Activated CD4-positive, alpha-beta T cell treated with anti-CD3 and anti-CD28 coated beads, Interleukin-2, amount 50 U/mL, for 16 hours (primary cell): ENCODE measurements at regions not wholly inside any gene's neighbourhood (a gene's known extent, or its start where the extent isn't known, plus 50 kb on each side); places are given as distances from the start of the nearest gene placed in this dataset.
"Not testable (repeated sequence)": the region's sequence is repeated elsewhere in the genome, so short reads cannot be mapped to it uniquely, and the experiment has no call there.

Experiments used
- DNase-seq: peaks from one replicate; pipeline ENCODE4 v3.0.0-alpha.2; 2020

GRCh38 chr12:47408171-47408871 lies 297.5 kb downstream of the RPAP3 start:
- no peak for DNase-seq

DNA sequence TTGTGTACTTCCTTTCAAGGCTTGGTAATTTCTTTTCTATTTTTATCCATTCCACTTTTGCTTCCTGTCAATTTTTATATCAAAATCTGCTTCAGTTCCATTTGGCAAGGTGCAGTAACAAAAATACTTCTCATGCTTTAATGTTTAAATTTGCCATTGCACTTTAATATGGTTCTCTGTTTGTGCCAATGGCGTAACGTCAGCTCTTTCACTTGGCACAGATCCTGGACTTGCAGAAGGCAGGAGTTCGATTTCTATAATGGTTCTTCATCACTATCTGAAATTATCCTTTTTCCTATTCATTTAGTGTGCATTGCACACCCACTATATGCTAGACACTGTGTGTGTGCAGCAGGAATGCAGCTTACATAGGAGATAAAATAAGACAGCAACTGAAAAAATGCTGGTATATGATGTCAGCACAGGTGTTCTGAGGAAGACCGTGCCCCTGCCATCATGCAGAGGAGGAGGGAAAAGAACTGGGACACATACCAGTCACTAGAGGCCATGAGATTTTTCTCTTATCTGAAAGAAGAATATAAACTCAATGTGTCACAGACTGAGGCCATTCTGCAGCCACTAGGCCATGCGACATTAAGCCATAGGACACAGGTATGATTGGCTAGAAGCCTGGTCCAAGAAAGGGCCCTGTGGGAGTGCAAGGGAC lies 298.2 kb downstream of the RPAP3 start:
- DNase-seq = no peak

- no peak for DNase-seq
Observed at GRCh38 chr12:47403681-47404080, 302.1 kb downstream of the RPAP3 start.

- not testable (repeated sequence) for DNase-seq
Observed at GRCh38 chr12:47401196-47401595, 304.6 kb downstream of the RPAP3 start.

DNA sequence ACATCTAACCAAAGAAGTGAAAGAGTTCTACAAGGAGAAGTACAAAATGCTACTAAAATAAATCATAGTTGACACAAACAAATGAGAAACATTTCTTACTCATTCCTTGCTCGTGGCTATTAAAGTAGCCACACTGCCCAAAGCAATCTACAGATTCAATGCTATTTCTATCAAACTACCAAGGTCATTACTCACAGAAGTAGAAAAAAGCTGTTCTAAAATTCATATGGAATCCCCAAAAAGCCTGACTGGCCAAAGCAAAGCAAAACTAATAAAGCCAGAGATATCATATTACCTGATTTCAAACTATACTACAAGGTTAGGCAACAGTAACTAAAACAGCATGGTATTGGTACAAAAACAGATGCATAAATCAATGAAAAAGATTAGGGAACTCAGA lies 305.6 kb downstream of the RPAP3 start:
- DNase-seq = no peak

GRCh38 chr12:47397664-47398281 lies 308.1 kb downstream of the RPAP3 start:
- peak; percentile 76 for DNase-seq

DNA sequence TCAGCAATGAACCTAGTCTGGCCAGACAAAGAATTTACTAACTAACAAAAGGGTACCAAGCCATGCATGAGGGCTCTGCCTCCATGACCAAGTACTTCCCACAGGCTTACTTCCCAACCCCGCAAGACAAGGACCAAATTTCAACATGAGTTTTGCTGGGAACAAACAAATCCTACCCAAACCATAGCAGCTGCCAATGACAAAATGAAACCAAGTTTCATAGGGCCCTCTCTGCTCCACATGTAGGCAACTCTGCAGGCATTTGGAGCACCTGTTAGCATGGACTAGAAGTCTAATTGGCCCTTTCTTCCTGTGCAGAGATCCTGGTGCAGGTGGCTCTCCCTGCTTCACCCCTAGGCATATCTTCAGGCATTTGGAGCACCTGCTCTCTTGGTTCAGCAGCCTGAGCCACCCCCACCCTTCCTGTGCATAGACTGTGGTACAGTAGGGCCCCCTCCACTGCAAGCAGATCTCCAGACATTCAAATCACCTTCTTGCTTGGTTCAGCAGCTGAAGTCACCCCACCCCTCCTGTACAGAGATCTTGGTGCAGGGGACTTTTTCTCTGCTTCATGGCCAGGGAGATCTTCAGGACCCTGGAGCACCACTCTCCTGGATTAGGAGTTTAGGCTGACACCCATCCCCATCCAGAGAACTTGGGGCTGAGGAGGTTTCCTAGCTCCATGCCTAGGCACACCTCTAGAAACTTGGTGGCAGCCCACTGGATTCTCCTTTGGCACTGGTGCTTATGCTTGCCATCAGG lies 308.7 kb downstream of the RPAP3 start:
- DNase-seq = no peak

- peak; percentile 49 for DNase-seq
Observed at GRCh38 chr12:47394070-47394469, 311.8 kb downstream of the RPAP3 start.

- no peak for DNase-seq
Observed at GRCh38 chr12:47393403-47393790, 312.4 kb downstream of the RPAP3 start.

DNA sequence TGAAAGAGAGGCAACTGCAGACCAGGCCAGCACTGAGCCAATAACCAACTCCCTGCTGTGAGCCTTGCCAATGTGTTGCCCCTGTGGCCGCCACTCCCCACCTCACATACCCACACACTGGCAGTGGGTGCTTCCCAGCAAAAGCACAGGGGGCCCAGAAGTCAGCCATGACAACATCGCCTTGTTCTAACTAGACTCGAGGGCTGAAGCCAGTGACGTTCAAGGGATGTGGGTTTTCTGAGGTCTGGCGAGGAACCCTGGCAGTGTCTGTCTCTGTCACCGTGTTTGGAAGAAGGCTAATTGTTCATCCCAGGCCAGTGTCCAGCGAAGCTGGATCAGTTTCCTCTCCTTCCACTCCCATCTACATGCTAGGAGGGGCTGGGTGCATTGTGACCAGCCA lies 311.8 kb upstream of the AMIGO2 start:
- DNase-seq = peak; percentile 54

DNA sequence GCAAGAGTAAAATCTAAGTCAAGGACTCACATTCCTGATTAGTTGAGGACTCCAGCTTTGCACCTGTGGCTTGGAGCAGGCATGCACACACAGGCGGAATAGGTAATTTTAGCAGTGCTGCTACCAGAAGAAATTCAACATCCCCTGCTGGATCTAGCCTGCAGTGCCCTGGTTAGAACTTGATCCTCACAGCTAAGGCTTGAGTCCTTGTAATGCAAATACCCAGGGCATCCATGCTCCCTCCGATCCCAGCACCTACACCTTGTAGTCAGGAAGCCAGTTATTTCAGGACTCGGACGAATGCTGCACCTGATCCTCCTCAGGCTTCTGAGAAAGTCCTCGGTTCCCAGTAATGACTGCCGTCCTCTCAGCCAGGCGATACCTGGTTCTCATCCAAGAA lies 309.0 kb upstream of the AMIGO2 start:
- no peak for DNase-seq

DNA sequence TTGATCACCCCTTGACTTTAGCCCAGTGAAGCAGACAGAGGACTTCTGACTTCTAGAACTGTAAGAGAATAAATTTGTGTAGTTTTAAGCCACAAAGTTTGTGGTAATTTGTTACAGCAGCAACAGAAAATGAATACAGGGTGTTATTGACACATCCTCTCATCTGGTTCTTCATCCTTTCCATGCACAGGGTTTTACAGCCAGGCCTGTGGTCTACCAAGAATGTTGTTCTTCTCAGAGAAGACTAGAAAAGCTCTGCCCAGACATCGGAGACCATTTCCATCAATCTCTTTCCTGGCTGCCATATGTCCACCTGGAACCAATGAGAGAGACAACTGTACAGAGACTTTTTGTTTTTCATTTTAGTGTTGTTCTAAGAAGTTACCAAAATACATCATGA lies 308.2 kb upstream of the AMIGO2 start:
- DNase-seq = no peak

DNA sequence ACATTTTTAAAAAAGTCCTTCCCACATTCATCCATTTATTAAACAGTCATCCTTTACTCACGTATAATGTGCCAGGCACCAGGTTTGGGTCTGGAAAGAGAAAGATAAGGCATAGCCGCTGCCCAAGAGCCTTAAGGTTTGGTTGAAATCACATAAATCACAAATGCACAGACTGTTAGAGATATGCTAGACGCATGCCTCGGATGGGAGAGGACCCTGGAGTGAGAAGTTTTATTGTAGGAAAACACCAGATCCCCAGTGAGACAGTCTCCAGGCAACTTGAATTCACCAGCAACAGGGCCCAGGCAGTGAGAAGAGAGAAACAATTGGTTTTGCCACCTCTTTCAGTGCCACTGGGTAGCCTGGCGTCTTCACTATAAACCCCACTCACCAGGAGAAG lies 305.9 kb upstream of the AMIGO2 start:
- no peak for DNase-seq

DNA sequence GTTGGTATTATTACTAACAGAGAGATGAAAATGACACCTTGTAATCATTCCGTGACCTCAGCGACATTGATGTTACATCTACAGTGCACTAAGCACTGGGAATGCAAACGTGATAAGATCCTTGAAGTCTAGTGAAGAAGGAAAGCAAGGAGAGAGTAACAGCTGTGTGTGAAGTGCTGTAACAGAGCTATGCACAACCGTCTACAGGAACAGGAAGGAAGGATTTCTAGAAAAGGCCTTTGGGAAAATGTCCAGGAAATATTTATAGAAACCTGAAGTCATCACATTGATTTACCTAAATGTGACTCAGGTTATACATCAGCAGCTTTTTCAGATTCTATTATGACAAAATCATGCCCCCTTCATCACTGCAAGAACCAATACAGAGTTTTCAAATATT lies 304.2 kb upstream of the AMIGO2 start:
- no peak for DNase-seq

- DNase-seq = no peak
Observed at GRCh38 chr12:47382305-47382704, 302.5 kb upstream of the AMIGO2 start.

DNA sequence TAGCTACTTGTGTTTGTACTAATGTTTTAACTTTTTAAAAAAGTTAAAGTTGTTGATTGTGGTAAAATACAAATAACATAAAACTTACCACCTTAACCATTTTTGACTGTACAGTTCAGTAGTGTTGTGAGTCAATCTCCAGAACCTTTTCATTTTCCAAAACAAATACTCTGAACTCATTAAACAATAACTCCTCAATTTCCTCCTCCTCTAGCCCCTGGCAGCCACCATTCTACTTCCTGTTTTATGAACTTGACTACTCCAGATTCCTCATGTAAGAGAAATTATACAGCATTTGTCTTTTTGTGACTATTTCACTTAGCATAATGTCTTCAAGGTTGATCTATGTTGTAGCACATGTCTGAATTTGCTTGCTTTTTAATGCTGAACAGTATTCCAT lies 299.1 kb upstream of the AMIGO2 start:
- DNase-seq = no peak

GRCh38 chr12:47378222-47378582 lies 298.4 kb upstream of the AMIGO2 start:
- DNase-seq = no peak

DNA sequence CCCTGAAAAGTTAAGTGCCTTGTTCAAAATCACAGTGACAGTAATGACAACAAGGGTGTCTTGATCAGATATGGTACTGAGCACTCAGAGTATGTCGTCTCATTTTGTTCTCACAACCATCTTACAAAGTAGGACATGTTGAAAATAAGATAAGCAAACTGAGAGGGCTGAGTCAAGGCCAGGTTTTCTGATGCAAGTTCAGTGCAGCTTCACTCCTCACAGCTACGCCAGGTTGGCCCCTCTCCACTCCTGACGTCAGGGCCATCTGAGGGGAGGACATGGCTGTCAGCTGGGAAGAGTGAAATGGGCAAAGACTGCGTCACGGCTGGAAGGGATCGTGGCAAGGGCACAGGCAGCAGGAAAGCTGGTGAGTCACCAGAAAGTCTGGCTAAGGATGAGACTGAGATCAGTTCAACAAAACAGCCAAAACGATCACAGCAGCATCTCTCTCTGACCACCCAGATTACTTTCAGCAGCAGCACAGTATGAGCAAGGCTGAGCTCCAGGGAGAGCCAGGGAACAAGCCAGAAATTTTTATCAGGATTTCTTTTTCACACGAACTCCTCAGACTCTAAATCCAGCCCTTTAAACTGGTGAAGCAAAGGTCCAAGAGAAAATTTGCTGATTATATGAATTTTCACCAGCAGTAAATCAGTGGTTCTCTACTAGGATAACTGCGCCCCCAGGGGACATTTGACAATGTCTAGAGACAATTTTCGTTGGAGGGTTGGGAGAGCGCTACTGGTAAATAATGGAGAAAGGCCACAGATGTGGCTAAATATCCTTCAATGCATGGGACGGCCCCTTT lies 297.9 kb upstream of the AMIGO2 start:
- no peak for DNase-seq

GRCh38 chr12:47376927-47377326 lies 297.2 kb upstream of the AMIGO2 start:
- DNase-seq = no peak

DNA sequence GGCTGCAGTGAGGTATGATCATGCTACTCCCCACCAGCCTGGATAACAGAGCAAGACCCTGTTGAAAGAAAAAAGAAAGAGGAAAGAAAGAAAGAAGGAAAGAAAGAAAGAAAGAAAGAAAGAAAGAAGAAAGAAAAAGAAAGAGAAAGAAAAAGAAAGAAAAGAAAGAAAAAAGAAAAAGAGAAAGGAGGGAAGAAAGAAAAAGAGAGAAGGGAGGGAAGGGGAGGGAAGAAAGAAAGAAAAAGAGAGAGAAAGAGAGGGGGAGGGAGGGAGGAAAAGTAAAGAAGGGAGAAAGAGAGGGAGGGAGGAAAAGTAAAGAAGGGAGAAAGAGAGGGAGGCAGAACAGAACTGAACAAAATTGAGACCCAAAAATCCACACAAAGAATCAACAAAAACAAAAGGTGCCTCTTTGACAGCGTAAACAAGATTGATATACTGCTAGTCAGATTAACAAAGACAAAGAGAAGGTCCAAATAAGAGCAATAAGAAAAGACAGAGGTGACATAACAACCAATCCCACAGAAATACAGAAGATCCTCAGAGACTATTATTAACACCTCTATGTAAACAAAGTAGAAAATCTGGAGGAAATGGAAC lies 293.9 kb upstream of the AMIGO2 start:
- DNase-seq = no peak

DNA sequence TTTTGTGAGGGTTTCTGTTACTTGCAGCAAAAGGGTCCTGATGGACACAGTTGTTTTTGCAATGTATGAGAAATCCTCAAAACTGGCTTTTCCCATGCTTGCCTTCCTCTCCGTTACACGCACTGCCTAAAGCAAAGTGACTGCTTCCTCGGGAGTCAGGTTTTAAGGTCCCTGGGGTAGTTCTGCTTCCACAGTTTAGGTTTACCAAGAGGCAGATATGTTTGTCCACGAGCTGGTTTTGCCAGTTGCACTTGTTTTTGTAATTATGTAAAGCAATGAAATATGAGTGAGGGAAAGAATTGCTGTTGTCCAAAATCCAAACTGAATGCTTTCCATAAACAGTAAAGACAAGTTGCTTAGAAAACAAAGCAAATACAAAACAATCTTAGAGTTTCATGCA lies 290.7 kb upstream of the AMIGO2 start:
- no peak for DNase-seq

- no peak for DNase-seq
Observed at GRCh38 chr12:47369085-47369484, 289.3 kb upstream of the AMIGO2 start.
